Keratinocyte (primary cell): ENCODE measurements at regions not wholly inside any gene's neighbourhood (a gene's known extent, or its start where the extent isn't known, plus 50 kb on each side); places are given as distances from the start of the nearest gene placed in this dataset.

Experiments
- DNase-seq: peaks from one replicate; pipeline ENCODE4 v3.0.0-alpha.2; 2011; ENCODE audit warnings: low read depth, missing footprints, low spot score
- FAIRE-seq: peaks from 2 replicates; lab custom pipeline; 2011; peaks lifted over from hg19 to GRCh38; lab: Jason Lieb, UNC
- H2AFZ ChIP-seq: 2 replicates; pipeline ENCODE4 v1.6.0; 2012; ENCODE audit warnings: low read length, control low read depth, inconsistent platforms; ENCODE audit not compliant: control insufficient read depth
- H3K27ac ChIP-seq: 2 replicates; pipeline ENCODE4 v1.5.1; 2011; ENCODE audit warnings: low read length; ENCODE audit not compliant: control insufficient read depth, insufficient read depth
- H3K27me3 ChIP-seq: 3 replicates; pipeline ENCODE4 v1.6.0; 2011; ENCODE audit warnings: low read length; ENCODE audit not compliant: control insufficient read depth, insufficient read depth; ENCODE audit errors: extremely low read depth
- H3K36me3 ChIP-seq, 2 experiments: 2 replicates in 1 of 2; 3 replicates in 1 of 2; pipeline ENCODE4 v1.5.1; 2011; ENCODE audit warnings: low read length in 2 of 2, mild to moderate bottlenecking in 1 of 2; ENCODE audit not compliant: control insufficient read depth in 2 of 2, insufficient read depth in 2 of 2; ENCODE audit errors: extremely low read depth in 1 of 2
- H3K4me1 ChIP-seq: 3 replicates; pipeline ENCODE4 v1.5.1; 2011; ENCODE audit warnings: low read length; ENCODE audit not compliant: control insufficient read depth, insufficient read depth; ENCODE audit errors: extremely low read depth
- H3K4me2 ChIP-seq: 3 replicates; pipeline ENCODE4 v1.6.0; 2011; ENCODE audit warnings: low read depth, low read length; ENCODE audit not compliant: control insufficient read depth, insufficient read depth; ENCODE audit errors: extremely low read depth
- H3K4me3 ChIP-seq, 3 experiments: fragments of 200-600 bp in 1 of 3; sonication (generic) in 1 of 3; 2 replicates in 2 of 3; 3 replicates in 1 of 3; pipeline ENCODE4 v1.5.1; 2011 to 2016; ENCODE audit warnings: low read length in 3 of 3, mild to moderate bottlenecking in 3 of 3, control low read depth in 2 of 3, inconsistent platforms in 1 of 3, low read depth in 1 of 3, mixed read lengths in 1 of 3, mixed run types in 1 of 3, moderate library complexity in 1 of 3; ENCODE audit not compliant: control insufficient read depth in 2 of 3, insufficient read depth in 2 of 3; ENCODE audit errors: extremely low read depth in 1 of 3
- H3K79me2 ChIP-seq: 2 replicates; pipeline ENCODE4 v1.6.0; 2012; ENCODE audit warnings: low read length; ENCODE audit not compliant: control insufficient read depth, insufficient read depth
- H3K9ac ChIP-seq: 3 replicates; pipeline ENCODE4 v1.6.0; 2011; ENCODE audit warnings: low read length; ENCODE audit not compliant: control insufficient read depth, insufficient read depth; ENCODE audit errors: extremely low read depth
- H3K9me1 ChIP-seq: 3 replicates; pipeline ENCODE4 v1.6.0; 2011; ENCODE audit warnings: low read length; ENCODE audit not compliant: control insufficient read depth, insufficient read depth; ENCODE audit errors: extremely low read depth
- H3K9me3 ChIP-seq: 2 replicates; pipeline ENCODE4 v1.5.1; 2012; ENCODE audit warnings: low read depth, low read length; ENCODE audit not compliant: control insufficient read depth
- H4K20me1 ChIP-seq: 3 replicates; pipeline ENCODE4 v1.6.0; 2011; ENCODE audit warnings: low read length; ENCODE audit not compliant: control insufficient read depth, insufficient read depth; ENCODE audit errors: extremely low read depth
- EZH2 ChIP-seq: IDR thresholded peaks from one replicate; pipeline ENCODE4 v1.6.1; 2012; ENCODE audit warnings: inconsistent platforms, mild to moderate bottlenecking, low read length, moderate library complexity
- dilution Hi-C: fragments of 300-500 bp; cut with MboI; formaldehyde crosslinking; loops from one replicate; pipeline ENCODE4 v1.7.0; 2020; ENCODE audit warnings: low sequenced_read_pairs; ENCODE audit not compliant: extremely low pct_ligation_motif_present
- TF ChIP-seq, protein P1 (sequence below), 3 experiments: IDR thresholded peaks in 1 of 3; conservative IDR thresholded peaks in 1 of 3; optimal IDR thresholded peaks in 1 of 3; 2 replicates in 2 of 3; 3 replicates in 1 of 3; pipeline versions ENCODE3 to v1.5.1; 2011; ENCODE audit warnings: low read length in 3 of 3, mild to moderate bottlenecking in 3 of 3, moderate library complexity in 2 of 3, control low read depth in 1 of 3, inconsistent platforms in 1 of 3; ENCODE audit not compliant: insufficient read depth in 2 of 3; ENCODE audit errors: extremely low read depth in 1 of 3

DNA sequence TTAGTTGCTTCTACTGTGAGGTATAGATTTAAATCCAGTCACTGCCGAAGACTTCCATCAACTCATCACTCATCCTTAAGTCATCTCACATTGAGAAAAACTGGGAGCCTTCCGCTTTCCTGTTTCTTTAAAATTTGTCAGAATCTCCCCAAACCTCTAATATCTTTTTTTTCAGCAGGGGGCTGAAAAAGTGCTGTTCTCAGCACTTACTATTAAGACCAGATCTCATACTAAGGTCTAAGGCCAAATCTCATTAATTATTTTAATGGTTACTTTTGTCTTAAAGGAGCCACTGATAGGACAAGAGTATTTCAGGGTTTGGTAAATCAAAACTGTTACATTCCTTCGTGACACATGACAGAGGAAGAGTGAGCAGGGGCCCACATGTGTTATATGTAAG lies 134.6 kb upstream of the PRSS3 start:
- Histone ChIP-seq H4K20me1 (no peaks in the 10 kb centered on the region), H3K4me2 (no peak overlapping the region), H3K9ac (no peak overlapping the region), H3K9me3 (no peaks in the 10 kb centered on the region), H3K79me2 (no peaks in the 10 kb centered on the region), H3K4me3 (no peak overlapping the region), H3K27ac (no peak overlapping the region), H2AFZ (no peak overlapping the region), H3K4me1 (no peaks in the 10 kb centered on the region), H3K27me3 (no peaks in the 10 kb centered on the region), H3K36me3 (no peaks in the 10 kb centered on the region), H3K9me1 (no peaks in the 10 kb centered on the region)
- DNase-seq (no peak), FAIRE-seq (no peak)
- dilution Hi-C loops = no loop called here
- no peak for TF ChIP-seq EZH2
- TF ChIP-seq, protein P1, sequence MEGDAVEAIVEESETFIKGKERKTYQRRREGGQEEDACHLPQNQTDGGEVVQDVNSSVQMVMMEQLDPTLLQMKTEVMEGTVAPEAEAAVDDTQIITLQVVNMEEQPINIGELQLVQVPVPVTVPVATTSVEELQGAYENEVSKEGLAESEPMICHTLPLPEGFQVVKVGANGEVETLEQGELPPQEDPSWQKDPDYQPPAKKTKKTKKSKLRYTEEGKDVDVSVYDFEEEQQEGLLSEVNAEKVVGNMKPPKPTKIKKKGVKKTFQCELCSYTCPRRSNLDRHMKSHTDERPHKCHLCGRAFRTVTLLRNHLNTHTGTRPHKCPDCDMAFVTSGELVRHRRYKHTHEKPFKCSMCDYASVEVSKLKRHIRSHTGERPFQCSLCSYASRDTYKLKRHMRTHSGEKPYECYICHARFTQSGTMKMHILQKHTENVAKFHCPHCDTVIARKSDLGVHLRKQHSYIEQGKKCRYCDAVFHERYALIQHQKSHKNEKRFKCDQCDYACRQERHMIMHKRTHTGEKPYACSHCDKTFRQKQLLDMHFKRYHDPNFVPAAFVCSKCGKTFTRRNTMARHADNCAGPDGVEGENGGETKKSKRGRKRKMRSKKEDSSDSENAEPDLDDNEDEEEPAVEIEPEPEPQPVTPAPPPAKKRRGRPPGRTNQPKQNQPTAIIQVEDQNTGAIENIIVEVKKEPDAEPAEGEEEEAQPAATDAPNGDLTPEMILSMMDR (optimal IDR thresholded peaks at IDR 0.05 in 1 of 3, IDR thresholded peaks at IDR 0.05 in 1 of 3, conservative IDR thresholded peaks at IDR 0.05 in 1 of 3; ENCODE audit: extremely low read depth in 1 of 3, insufficient read depth in 2 of 3, low read length in 3 of 3) = no peak

DNA sequence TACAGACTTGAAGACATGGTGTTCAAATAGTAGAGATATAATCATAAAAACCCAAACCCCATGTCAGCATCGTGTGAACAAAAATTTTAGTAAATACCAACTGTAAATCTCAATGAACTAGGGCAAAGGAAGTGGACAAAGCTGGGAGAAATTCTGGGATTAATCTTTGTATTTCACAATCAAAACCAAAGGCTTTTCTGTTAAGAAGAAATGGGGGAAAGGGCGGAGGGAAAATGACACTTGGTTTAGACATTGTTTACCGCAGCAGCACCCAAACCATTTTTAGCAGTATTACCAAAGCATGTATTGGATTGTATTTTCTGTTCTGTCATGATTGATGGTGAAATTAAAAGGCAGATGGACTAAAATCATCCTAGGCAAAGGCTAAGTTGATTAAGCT lies 134.2 kb upstream of the PRSS3 start:
- Histone ChIP-seq H3K9me1 (no peaks in the 10 kb centered on the region), H2AFZ (no peak overlapping the region), H3K4me3 (no peak overlapping the region), H3K79me2 (no peaks in the 10 kb centered on the region), H3K9ac (no peak overlapping the region), H3K9me3 (no peaks in the 10 kb centered on the region), H3K27me3 (no peaks in the 10 kb centered on the region), H3K4me1 (no peaks in the 10 kb centered on the region), H3K4me2 (no peak overlapping the region), H4K20me1 (no peaks in the 10 kb centered on the region), H3K27ac (no peak overlapping the region), H3K36me3 (no peaks in the 10 kb centered on the region)
- FAIRE-seq = no peak
- TF ChIP-seq EZH2 = no peak
- TF ChIP-seq, protein P1 (optimal IDR thresholded peaks at IDR 0.05 in 1 of 3, IDR thresholded peaks at IDR 0.05 in 1 of 3, conservative IDR thresholded peaks at IDR 0.05 in 1 of 3; ENCODE audit: extremely low read depth in 1 of 3, insufficient read depth in 2 of 3, low read length in 3 of 3) = no peak
- dilution Hi-C loops = no loop called here
- DNase-seq = no peak
